OCI-LY3 (cell line): ENCODE measurements at regions not wholly inside any gene's neighbourhood (a gene's known extent, or its start where the extent isn't known, plus 50 kb on each side); places are given as distances from the start of the nearest gene placed in this dataset.

Experiments
- EZH2phosphoT487 ChIP-seq: fragments of 200-600 bp; shearing (Covaris generic); IDR thresholded peaks from 2 replicates; pipeline ENCODE4 v1.6.1; 2018; ENCODE audit warnings: antibody characterized with exemption, mixed run types, low read depth
- TF ChIP-seq, protein P1 (sequence below): fragments of 200-600, 300-600 bp; sonication (generic); IDR thresholded peaks from 2 replicates; pipeline ENCODE4 v1.5.1; 2014; ENCODE audit warnings: antibody characterized with exemption, low read length, low read depth

DNA sequence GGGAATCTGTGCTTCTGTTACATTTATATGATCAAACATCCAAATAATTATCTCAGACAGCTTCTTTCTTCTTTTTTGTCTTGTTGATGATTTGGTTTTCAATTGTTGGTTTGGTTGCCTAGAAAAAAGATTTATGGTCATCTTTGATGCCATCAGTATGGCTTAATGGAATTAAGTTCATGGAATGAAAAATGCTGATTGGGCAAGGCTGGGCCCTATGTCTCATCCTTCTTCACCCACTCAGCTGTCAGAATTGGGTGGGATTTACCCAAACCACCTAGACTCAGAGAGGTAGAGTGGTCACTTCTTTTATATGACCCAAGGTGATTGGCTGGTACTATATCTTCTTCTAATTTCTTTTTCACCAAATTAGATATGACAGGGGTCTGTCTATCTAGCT is 258.3 kb downstream of the DOK5 start:
- TF ChIP-seq, protein P1, sequence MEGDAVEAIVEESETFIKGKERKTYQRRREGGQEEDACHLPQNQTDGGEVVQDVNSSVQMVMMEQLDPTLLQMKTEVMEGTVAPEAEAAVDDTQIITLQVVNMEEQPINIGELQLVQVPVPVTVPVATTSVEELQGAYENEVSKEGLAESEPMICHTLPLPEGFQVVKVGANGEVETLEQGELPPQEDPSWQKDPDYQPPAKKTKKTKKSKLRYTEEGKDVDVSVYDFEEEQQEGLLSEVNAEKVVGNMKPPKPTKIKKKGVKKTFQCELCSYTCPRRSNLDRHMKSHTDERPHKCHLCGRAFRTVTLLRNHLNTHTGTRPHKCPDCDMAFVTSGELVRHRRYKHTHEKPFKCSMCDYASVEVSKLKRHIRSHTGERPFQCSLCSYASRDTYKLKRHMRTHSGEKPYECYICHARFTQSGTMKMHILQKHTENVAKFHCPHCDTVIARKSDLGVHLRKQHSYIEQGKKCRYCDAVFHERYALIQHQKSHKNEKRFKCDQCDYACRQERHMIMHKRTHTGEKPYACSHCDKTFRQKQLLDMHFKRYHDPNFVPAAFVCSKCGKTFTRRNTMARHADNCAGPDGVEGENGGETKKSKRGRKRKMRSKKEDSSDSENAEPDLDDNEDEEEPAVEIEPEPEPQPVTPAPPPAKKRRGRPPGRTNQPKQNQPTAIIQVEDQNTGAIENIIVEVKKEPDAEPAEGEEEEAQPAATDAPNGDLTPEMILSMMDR, result no peak
- TF ChIP-seq EZH2phosphoT487, result no peak
